ENCODE measurements at regions not wholly inside any gene's neighbourhood (a gene's known extent, or its start where the extent isn't known, plus 50 kb on each side); places are given as distances from the start of the nearest gene placed in this dataset.

- DNase-seq (no peak), ATAC-seq (no peak)
- no peaks in the 10 kb centered on the region for H3K27me3 Mint-ChIP-seq
- intact Hi-C loops (cut with DNase I, micrococcal nuclease) = no loop called here
- POLR2A ChIA-PET = no interaction called here
- no peaks in the 10 kb centered on the region for H3K4me1 Mint-ChIP-seq
- CTCF ChIA-PET = interaction anchor here (1.0 kb wide), 1 partner anchor 10 kb away, joined by 3 read pairs; no protein-coding TSS in a partner anchor
- H3K36me3 Mint-ChIP-seq (ENCODE audit: low read depth) = no peaks in the 10 kb centered on the region
- peaks cover 5% of the 10 kb centered on the region for H3K9me3 Mint-ChIP-seq (ENCODE audit: low read depth)
- no peak overlapping the region for H3K4me3 Mint-ChIP-seq
- H3K27ac Mint-ChIP-seq = no peak overlapping the region
Observed at GRCh38 chr11:21896746-21897602, 295.9 kb upstream of the ANO5 start.

- H3K4me3 Mint-ChIP-seq = no peak overlapping the region
- no peaks in the 10 kb centered on the region for H3K27me3 Mint-ChIP-seq
- CTCF ChIA-PET = no interaction called here
- no peaks in the 10 kb centered on the region for H3K36me3 Mint-ChIP-seq (ENCODE audit: low read depth)
- H3K4me1 Mint-ChIP-seq = no peaks in the 10 kb centered on the region
- DNase-seq = no peak
- H3K9me3 Mint-ChIP-seq (ENCODE audit: low read depth) = peaks cover 3% of the 10 kb centered on the region
- ATAC-seq = no peak
- POLR2A ChIA-PET = no interaction called here
- H3K27ac Mint-ChIP-seq = no peak overlapping the region
- intact Hi-C loops (cut with DNase I, micrococcal nuclease) = no loop called here
Observed at GRCh38 chr11:21897752-21898151, 295.1 kb upstream of the ANO5 start.

GRCh38 chr11:21908211-21908610 is 284.7 kb upstream of the ANO5 start:
- H3K36me3 Mint-ChIP-seq (ENCODE audit: low read depth) = no peaks in the 10 kb centered on the region
- peaks cover 3% of the 10 kb centered on the region for H3K9me3 Mint-ChIP-seq (ENCODE audit: low read depth)
- CTCF ChIA-PET = no interaction called here
- no peaks in the 10 kb centered on the region for H3K27me3 Mint-ChIP-seq
- no peak for ATAC-seq
- H3K4me1 Mint-ChIP-seq = no peaks in the 10 kb centered on the region
- no peak overlapping the region for H3K27ac Mint-ChIP-seq
- no peak overlapping the region for H3K4me3 Mint-ChIP-seq
- intact Hi-C loops (cut with DNase I, micrococcal nuclease) = no loop called here
- POLR2A ChIA-PET = no interaction called here
- no peak for DNase-seq

- no peak for DNase-seq
- ATAC-seq = no peak
- CTCF ChIA-PET = no interaction called here
- Mint-ChIP-seq H3K9me3 (ENCODE audit: low read depth) (peaks cover 3% of the 10 kb centered on the region), H3K27ac (no peak overlapping the region), H3K27me3 (no peaks in the 10 kb centered on the region), H3K4me1 (no peaks in the 10 kb centered on the region), H3K4me3 (no peak overlapping the region), H3K36me3 (ENCODE audit: low read depth) (no peaks in the 10 kb centered on the region)
- POLR2A ChIA-PET = no interaction called here
- intact Hi-C loops (cut with DNase I, micrococcal nuclease) = no loop called here
Observed at GRCh38 chr11:21909145-21909544, 283.7 kb upstream of the ANO5 start.

GRCh38 chr11:21911061-21911460 is 281.8 kb upstream of the ANO5 start:
- CTCF ChIA-PET = no interaction called here
- ATAC-seq = no peak

GRCh38 chr11:21912285-21912684 is 280.6 kb upstream of the ANO5 start:
- H3K36me3 Mint-ChIP-seq (ENCODE audit: low read depth) = no peaks in the 10 kb centered on the region
- no peak overlapping the region for H3K4me3 Mint-ChIP-seq
- intact Hi-C loops (cut with DNase I, micrococcal nuclease) = no loop called here
- peaks cover 17% of the 10 kb centered on the region for H3K9me3 Mint-ChIP-seq (ENCODE audit: low read depth)
- DNase-seq (no peak), ATAC-seq (no peak)
- H3K4me1 Mint-ChIP-seq = no peaks in the 10 kb centered on the region
- H3K27me3 Mint-ChIP-seq = no peaks in the 10 kb centered on the region
- no peak overlapping the region for H3K27ac Mint-ChIP-seq
- POLR2A ChIA-PET = no interaction called here
- CTCF ChIA-PET = interaction anchor here (0.6 to 1.2 kb wide), 2 partner anchors 13 to 1218 kb away, joined by 3 read pairs; no protein-coding TSS in a partner anchor

More at GRCh38 chr11:21911061-21911460, 281.8 kb upstream of the ANO5 start:
- Mint-ChIP-seq H3K27me3 (no peaks in the 10 kb centered on the region), H3K27ac (no peak overlapping the region), H3K4me3 (no peak overlapping the region), H3K4me1 (no peaks in the 10 kb centered on the region), H3K36me3 (ENCODE audit: low read depth) (no peaks in the 10 kb centered on the region), H3K9me3 (ENCODE audit: low read depth) (peaks cover 14% of the 10 kb centered on the region)
- intact Hi-C loops (cut with DNase I, micrococcal nuclease) = no loop called here
- no peak for DNase-seq
- POLR2A ChIA-PET = no interaction called here

GRCh38 chr11:21921151-21921550 is 271.7 kb upstream of the ANO5 start:
- Mint-ChIP-seq H3K36me3 (ENCODE audit: low read depth) (no peaks in the 10 kb centered on the region), H3K27ac (no peak overlapping the region), H3K4me3 (no peak overlapping the region), H3K4me1 (no peaks in the 10 kb centered on the region), H3K27me3 (no peaks in the 10 kb centered on the region), H3K9me3 (ENCODE audit: low read depth) (peaks cover 5% of the 10 kb centered on the region)
- ChIA-PET POLR2A (no interaction called here), CTCF (interaction anchor here (0.6 kb wide), 1 partner anchor 1792 kb away, joined by 3 read pairs; no protein-coding TSS in a partner anchor)
- intact Hi-C loops (cut with DNase I, micrococcal nuclease) = no loop called here
- ATAC-seq (no peak), DNase-seq (no peak)

GRCh38 chr11:21924262-21924661 is 268.6 kb upstream of the ANO5 start:
- Mint-ChIP-seq H3K4me3 (no peak overlapping the region), H3K36me3 (ENCODE audit: low read depth) (no peaks in the 10 kb centered on the region), H3K9me3 (ENCODE audit: low read depth) (peaks cover 2% of the 10 kb centered on the region), H3K4me1 (no peaks in the 10 kb centered on the region), H3K27ac (no peak overlapping the region), H3K27me3 (no peaks in the 10 kb centered on the region)
- DNase-seq (no peak), ATAC-seq (no peak)
- ChIA-PET POLR2A (no interaction called here), CTCF (interaction anchor here (1.1 kb wide), 1 partner anchor 12 kb away, joined by 3 read pairs; no protein-coding TSS in a partner anchor)
- intact Hi-C loops (cut with DNase I, micrococcal nuclease) = no loop called here

- DNase-seq (no peak), ATAC-seq (no peak)
- ChIA-PET POLR2A (no interaction called here), CTCF (interaction anchor here (1.1 kb wide), 1 partner anchor 67 kb away, joined by 3 read pairs; no protein-coding TSS in a partner anchor)
- Mint-ChIP-seq H3K4me3 (no peak overlapping the region), H3K27ac (no peak overlapping the region), H3K4me1 (no peaks in the 10 kb centered on the region), H3K27me3 (no peaks in the 10 kb centered on the region), H3K9me3 (ENCODE audit: low read depth) (peaks cover 1% of the 10 kb centered on the region), H3K36me3 (ENCODE audit: low read depth) (no peaks in the 10 kb centered on the region)
- intact Hi-C loops (cut with DNase I, micrococcal nuclease) = no loop called here
Observed at GRCh38 chr11:21927628-21928027, 265.3 kb upstream of the ANO5 start.

- no peak overlapping the region for H3K27ac Mint-ChIP-seq
- ChIA-PET CTCF (no interaction called here), POLR2A (no interaction called here)
- H3K4me1 Mint-ChIP-seq = no peaks in the 10 kb centered on the region
- H3K4me3 Mint-ChIP-seq = no peak overlapping the region
- H3K27me3 Mint-ChIP-seq = no peaks in the 10 kb centered on the region
- intact Hi-C loops (cut with DNase I, micrococcal nuclease) = no loop called here
- DNase-seq = no peak
- no peaks in the 10 kb centered on the region for H3K36me3 Mint-ChIP-seq (ENCODE audit: low read depth)
- ATAC-seq = no peak
- peaks cover 1% of the 10 kb centered on the region for H3K9me3 Mint-ChIP-seq (ENCODE audit: low read depth)
Observed at GRCh38 chr11:21928847-21929246, 264.0 kb upstream of the ANO5 start.

- POLR2A ChIA-PET = no interaction called here
- intact Hi-C loops (cut with DNase I, micrococcal nuclease) = no loop called here
- CTCF ChIA-PET = interaction anchor here (0.7 kb wide), 1 partner anchor 19 kb away, joined by 3 read pairs; no protein-coding TSS in a partner anchor
- Mint-ChIP-seq H3K27me3 (no peaks in the 10 kb centered on the region), H3K9me3 (ENCODE audit: low read depth) (peaks cover 1% of the 10 kb centered on the region), H3K27ac (no peak overlapping the region), H3K4me1 (no peaks in the 10 kb centered on the region), H3K36me3 (ENCODE audit: low read depth) (no peaks in the 10 kb centered on the region), H3K4me3 (no peak overlapping the region)
- ATAC-seq (no peak), DNase-seq (no peak)
Observed at GRCh38 chr11:21930408-21930807, 262.5 kb upstream of the ANO5 start.

GRCh38 chr11:21931436-21932101 is 261.3 kb upstream of the ANO5 start:
- no peaks in the 10 kb centered on the region for H3K4me1 Mint-ChIP-seq
- peaks cover 1% of the 10 kb centered on the region for H3K9me3 Mint-ChIP-seq (ENCODE audit: low read depth)
- ChIA-PET POLR2A (no interaction called here), CTCF (no interaction called here)
- H3K36me3 Mint-ChIP-seq (ENCODE audit: low read depth) = no peaks in the 10 kb centered on the region
- H3K27me3 Mint-ChIP-seq = no peaks in the 10 kb centered on the region
- no peak for DNase-seq
- no peak overlapping the region for H3K4me3 Mint-ChIP-seq
- no peak for ATAC-seq
- intact Hi-C loops (cut with DNase I, micrococcal nuclease) = no loop called here
- no peak overlapping the region for H3K27ac Mint-ChIP-seq

Measured in activated CD4-positive, alpha-beta T cell treated with anti-CD3 and anti-CD28 coated beads for 36 hours (primary cell).